RWPE2 (cell line): ENCODE measurements at regions not wholly inside any gene's neighbourhood (a gene's known extent, or its start where the extent isn't known, plus 50 kb on each side); places are given as distances from the start of the nearest gene placed in this dataset.

Experiments
- ATAC-seq: fragments of 200-7000 bp; cut with Tn5 transposase; 3 replicates; pipeline ENCODE4 v1.9.1; 2021; ENCODE audit warnings: low read depth
- DNase-seq: peaks from one replicate; pipeline ENCODE4 v3.0.0-alpha.2; 2020; ENCODE audit warnings: low spot score
- H3K27ac ChIP-seq: fragments of 450-650 bp; 2 replicates; pipeline ENCODE4 v1.5.1; 2017; ENCODE audit warnings: mild to moderate bottlenecking; ENCODE audit not compliant: poor library complexity, severe bottlenecking
- H3K27me3 ChIP-seq: fragments of 250-450 bp; sonication (Bioruptor Pico); 2 replicates; pipeline ENCODE4 v1.5.1; 2021; ENCODE audit warnings: mild to moderate bottlenecking, moderate library complexity; ENCODE audit not compliant: insufficient read depth, poor library complexity, severe bottlenecking
- H3K36me3 ChIP-seq: fragments of 250-450 bp; sonication (Bioruptor Pico); 2 replicates; pipeline ENCODE4 v1.5.1; 2020; ENCODE audit warnings: low read depth, mild to moderate bottlenecking, moderate library complexity
- H3K4me1 ChIP-seq: fragments of 250-450 bp; sonication (Bioruptor Pico); 2 replicates; pipeline ENCODE4 v1.5.1; 2021; ENCODE audit warnings: mild to moderate bottlenecking, moderate library complexity; ENCODE audit not compliant: insufficient read depth, poor library complexity, severe bottlenecking
- H3K4me3 ChIP-seq: fragments of 250-450 bp; sonication (Bioruptor Pico); 2 replicates; pipeline ENCODE4 v1.5.1; 2021; ENCODE audit warnings: mild to moderate bottlenecking, moderate library complexity; ENCODE audit not compliant: severe bottlenecking
- H3K9me3 ChIP-seq: fragments of 250-450 bp; sonication (Bioruptor Pico); 2 replicates; pipeline ENCODE4 v1.5.1; 2021; ENCODE audit warnings: mild to moderate bottlenecking, moderate library complexity; ENCODE audit not compliant: severe bottlenecking
- TF ChIP-seq, protein P1 (sequence below): fragments of 450-650 bp; IDR thresholded peaks from one replicate; pipeline ENCODE4 v1.5.1; 2017; ENCODE audit warnings: mild to moderate bottlenecking, moderate library complexity; ENCODE audit not compliant: poor library complexity, severe bottlenecking

DNA sequence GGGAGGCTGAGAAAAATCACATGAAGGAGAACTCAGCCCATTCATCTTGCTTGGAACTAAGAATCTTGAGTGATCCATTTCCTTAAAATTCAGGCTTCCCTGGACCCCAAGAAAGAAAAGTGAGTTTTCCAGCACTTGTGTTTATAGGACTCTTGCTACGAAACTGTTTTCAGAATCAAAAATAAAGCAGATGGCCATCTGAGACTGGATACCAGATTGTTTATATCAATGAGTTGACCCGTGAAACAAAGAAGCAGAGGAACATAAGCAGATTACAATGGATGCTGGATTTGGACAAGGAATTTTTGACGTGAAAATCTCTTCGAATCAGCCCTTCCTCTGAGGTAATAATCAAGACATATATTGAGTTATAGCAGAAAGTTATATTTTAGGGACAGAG, 223.2 kb downstream of the SYK start:
- TF ChIP-seq, protein P1, sequence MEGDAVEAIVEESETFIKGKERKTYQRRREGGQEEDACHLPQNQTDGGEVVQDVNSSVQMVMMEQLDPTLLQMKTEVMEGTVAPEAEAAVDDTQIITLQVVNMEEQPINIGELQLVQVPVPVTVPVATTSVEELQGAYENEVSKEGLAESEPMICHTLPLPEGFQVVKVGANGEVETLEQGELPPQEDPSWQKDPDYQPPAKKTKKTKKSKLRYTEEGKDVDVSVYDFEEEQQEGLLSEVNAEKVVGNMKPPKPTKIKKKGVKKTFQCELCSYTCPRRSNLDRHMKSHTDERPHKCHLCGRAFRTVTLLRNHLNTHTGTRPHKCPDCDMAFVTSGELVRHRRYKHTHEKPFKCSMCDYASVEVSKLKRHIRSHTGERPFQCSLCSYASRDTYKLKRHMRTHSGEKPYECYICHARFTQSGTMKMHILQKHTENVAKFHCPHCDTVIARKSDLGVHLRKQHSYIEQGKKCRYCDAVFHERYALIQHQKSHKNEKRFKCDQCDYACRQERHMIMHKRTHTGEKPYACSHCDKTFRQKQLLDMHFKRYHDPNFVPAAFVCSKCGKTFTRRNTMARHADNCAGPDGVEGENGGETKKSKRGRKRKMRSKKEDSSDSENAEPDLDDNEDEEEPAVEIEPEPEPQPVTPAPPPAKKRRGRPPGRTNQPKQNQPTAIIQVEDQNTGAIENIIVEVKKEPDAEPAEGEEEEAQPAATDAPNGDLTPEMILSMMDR = no peak
- Histone ChIP-seq H3K27me3 (no peaks in the 10 kb centered on the region), H3K36me3 (no peaks in the 10 kb centered on the region), H3K4me1 (no peaks in the 10 kb centered on the region), H3K9me3 (no peaks in the 10 kb centered on the region), H3K4me3 (no peak overlapping the region), H3K27ac (no peak overlapping the region)
- DNase-seq (no peak), ATAC-seq (no peak)

GRCh38 chr9:91025856-91026255, 224.2 kb downstream of the SYK start:
- H3K27me3 ChIP-seq = no peaks in the 10 kb centered on the region
- H3K4me1 ChIP-seq = no peaks in the 10 kb centered on the region
- DNase-seq (no peak), ATAC-seq (no peak)
- H3K36me3 ChIP-seq = no peaks in the 10 kb centered on the region
- no peaks in the 10 kb centered on the region for H3K9me3 ChIP-seq
- TF ChIP-seq, protein P1 = no peak
- H3K27ac ChIP-seq = no peak overlapping the region
- no peak overlapping the region for H3K4me3 ChIP-seq

DNA sequence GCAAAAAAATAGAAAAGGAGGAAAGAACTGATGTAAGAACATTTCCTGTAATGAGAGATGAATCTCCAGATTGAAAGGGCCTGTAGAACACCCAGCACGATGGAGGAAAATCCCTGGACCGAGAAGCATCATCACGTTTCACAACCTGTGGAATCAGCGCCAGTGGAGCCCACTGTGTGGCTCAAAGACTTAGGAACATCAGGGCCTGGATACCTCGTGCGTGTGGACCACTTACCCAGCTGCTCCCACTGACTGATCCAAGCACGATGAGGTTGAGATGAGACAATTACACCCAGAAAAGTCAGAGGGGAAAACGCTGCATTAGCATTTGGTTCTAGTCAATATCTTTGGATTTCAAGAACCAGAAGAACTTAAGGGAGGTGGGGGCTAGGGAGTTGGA, 224.6 kb downstream of the SYK start:
- ATAC-seq (no peak), DNase-seq (no peak)
- no peaks in the 10 kb centered on the region for H3K27me3 ChIP-seq
- TF ChIP-seq, protein P1 = no peak
- no peak overlapping the region for H3K27ac ChIP-seq
- no peaks in the 10 kb centered on the region for H3K9me3 ChIP-seq
- H3K4me1 ChIP-seq = no peaks in the 10 kb centered on the region
- no peak overlapping the region for H3K4me3 ChIP-seq
- H3K36me3 ChIP-seq = no peaks in the 10 kb centered on the region

- Histone ChIP-seq H3K27ac (no peak overlapping the region), H3K9me3 (no peaks in the 10 kb centered on the region), H3K36me3 (no peaks in the 10 kb centered on the region), H3K4me1 (no peaks in the 10 kb centered on the region), H3K4me3 (no peak overlapping the region), H3K27me3 (no peaks in the 10 kb centered on the region)
- ATAC-seq (no peak), DNase-seq (no peak)
- TF ChIP-seq, protein P1 = no peak
These were observed 225.4 kb downstream of the SYK start for GRCh38 chr9:91027005-91027404.

DNA sequence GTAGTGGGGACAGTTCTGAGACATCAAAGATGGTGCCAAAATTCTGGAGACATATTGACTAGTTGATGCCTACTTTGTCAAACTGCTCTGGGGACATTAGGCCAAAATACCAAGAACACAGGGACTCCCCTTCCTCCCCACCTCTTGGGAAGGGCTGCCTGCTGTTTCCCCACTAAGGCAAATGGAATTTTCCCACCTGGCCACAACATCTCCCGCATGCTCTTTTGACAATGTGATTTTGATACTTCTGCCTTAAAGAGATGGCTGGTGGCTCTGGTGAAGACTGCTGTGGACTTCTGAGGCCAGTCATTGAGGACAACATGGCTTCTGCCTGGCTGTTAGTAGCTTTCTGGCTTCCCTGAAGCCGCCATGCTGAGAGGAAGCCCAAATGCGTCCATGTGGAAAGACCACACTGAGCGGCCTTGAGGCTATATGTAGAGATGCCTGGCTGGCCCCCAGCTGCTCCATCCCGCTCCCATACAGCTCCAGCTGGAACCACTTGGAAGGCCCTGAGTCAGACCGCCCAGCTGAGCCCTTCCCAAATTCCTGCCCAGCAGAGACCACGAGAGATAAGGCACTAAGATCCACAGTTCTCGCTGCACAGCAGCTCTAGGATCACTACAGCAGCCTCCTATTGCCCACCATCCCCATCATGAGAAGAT, 226.7 kb downstream of the SYK start:
- no peak for ATAC-seq
- H3K36me3 ChIP-seq = no peaks in the 10 kb centered on the region
- H3K27ac ChIP-seq = no peak overlapping the region
- TF ChIP-seq, protein P1 = no peak
- H3K27me3 ChIP-seq = no peaks in the 10 kb centered on the region
- no peaks in the 10 kb centered on the region for H3K9me3 ChIP-seq
- no peak overlapping the region for H3K4me3 ChIP-seq
- no peaks in the 10 kb centered on the region for H3K4me1 ChIP-seq
- DNase-seq = no peak
